Spinal cord (tissue), 9 donors: ENCODE measurements at regions not wholly inside any gene's neighbourhood (a gene's known extent, or its start where the extent isn't known, plus 50 kb on each side); places are given as distances from the start of the nearest gene placed in this dataset.

Experiments
- DNase-seq, 6 donors: peaks; one replicate each; pipeline versions ENCODE4 v3.0.0 to v3.0.0-alpha.2; 2013 to 2015; ENCODE audit warnings: low spot score in 6 of 6, low read depth in 4 of 6
- H3K27ac ChIP-seq: one replicate; pipeline ENCODE4 v1.5.1; 2013; ENCODE audit warnings: low read depth, low read length, control low read depth
- H3K27me3 ChIP-seq: one replicate; pipeline ENCODE4 v1.6.1; 2013; ENCODE audit warnings: low read length; ENCODE audit not compliant: control insufficient read depth, insufficient read depth
- H3K36me3 ChIP-seq: one replicate; pipeline ENCODE4 v1.6.1; 2013; ENCODE audit warnings: low read length; ENCODE audit not compliant: control insufficient read depth, insufficient read depth
- H3K4me1 ChIP-seq: one replicate; pipeline ENCODE4 v1.6.1; 2013; ENCODE audit warnings: low read length; ENCODE audit not compliant: control insufficient read depth, insufficient read depth
- H3K4me3 ChIP-seq: one replicate; pipeline ENCODE4 v1.5.1; 2013; ENCODE audit warnings: low read depth, low read length, control low read depth
- H3K9me3 ChIP-seq: one replicate; pipeline ENCODE4 v1.6.1; 2013; ENCODE audit warnings: low read length; ENCODE audit not compliant: control insufficient read depth, insufficient read depth
- WGBS: methylation state at CpG from one replicate; pipeline ENCODE4 v1.1.5; 2013; ENCODE audit warnings: missing lambda C conversion rate; ENCODE audit not compliant: insufficient coverage; 5-methylcytosine and 5-hydroxymethylcytosine counted together
- donor health status: healthy.

DNA sequence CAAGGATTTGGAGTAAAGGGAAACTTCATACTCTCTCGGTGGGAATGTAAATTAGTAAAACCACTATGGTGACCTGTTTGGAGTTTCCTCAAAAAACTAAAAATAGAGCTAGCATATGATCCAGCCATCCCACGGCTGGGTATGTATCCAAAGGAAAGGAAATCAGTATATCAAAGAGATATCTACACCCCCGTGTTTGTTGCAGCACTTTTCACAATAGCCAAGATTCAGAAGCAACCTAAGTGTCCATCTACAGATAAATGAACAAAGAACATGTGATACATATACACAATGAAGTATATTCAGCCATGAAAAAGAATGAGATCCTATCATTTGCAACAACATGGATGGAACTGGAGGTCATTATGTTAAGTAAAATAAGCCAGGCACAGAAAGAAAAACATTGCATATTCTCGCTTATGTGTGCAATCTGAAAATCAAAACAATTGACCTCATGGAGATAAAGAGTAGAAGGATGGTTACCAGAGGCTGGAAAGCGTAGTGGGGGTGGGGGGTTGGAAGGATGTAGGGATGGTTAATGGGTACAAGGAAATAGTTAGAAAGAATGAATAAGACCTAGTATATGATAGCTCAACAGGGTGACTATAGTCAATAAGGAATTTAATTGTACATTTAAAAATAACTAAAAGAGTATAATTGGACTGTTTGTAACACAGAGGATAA, 468.0 kb downstream of the BCAT1 start:
- no peak overlapping the region for H3K27ac ChIP-seq
- no peak for DNase-seq
- WGBS, result 75% methylated on average over 2 of the region's 5 CpGs
- H3K36me3 ChIP-seq, result no peaks in the 10 kb centered on the region
- H3K9me3 ChIP-seq, result no peaks in the 10 kb centered on the region
- H3K4me1 ChIP-seq, result peaks cover 3% of the 10 kb centered on the region
- no peak overlapping the region for H3K4me3 ChIP-seq
- H3K27me3 ChIP-seq, result no peaks in the 10 kb centered on the region

DNA sequence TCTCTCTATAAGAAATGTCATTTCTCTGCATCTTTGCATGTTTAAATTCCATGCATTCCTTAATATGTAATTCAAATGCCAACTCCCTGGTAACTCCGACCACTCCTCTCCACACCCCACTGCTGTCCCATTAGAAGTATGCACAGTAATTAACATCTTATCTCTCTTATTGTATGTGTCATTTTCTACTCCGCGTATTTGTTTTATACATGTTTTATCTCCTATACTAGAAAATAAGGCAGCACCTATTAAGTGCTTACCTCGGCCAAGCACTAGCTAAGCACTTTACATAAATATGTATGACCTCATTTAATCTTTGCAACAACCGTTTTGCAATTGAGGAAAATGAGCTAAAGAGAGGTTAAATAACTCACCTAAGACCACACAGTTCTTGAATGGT, 469.8 kb downstream of the BCAT1 start:
- H3K4me3 ChIP-seq, result no peak overlapping the region
- no peak overlapping the region for H3K27ac ChIP-seq
- DNase-seq, result no peak
- peaks cover 3% of the 10 kb centered on the region for H3K4me1 ChIP-seq
- H3K9me3 ChIP-seq, result no peaks in the 10 kb centered on the region
- H3K27me3 ChIP-seq, result no peaks in the 10 kb centered on the region
- no CpG with 5 or more reads among the region's 5 CpGs for WGBS
- H3K36me3 ChIP-seq, result no peaks in the 10 kb centered on the region

DNA sequence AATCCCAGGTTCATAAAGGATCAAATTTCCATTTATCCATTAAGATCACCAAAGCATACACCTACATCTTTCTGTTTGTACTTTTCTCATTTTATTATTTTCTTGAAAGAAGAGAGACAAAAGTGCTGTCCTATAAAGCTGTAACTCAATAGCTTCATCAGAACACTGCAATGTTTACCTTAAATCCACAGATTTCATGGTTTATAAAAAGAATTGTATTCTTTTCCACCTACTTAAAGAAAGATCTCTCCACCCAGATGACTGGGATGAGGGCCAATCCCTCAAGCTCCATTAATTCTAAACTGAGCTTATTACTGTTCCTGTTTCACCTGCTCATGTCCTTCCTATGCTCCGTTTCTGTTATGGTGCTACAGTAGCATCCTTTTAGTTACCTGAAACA, 470.6 kb downstream of the BCAT1 start:
- Histone ChIP-seq H3K36me3 (no peaks in the 10 kb centered on the region), H3K27ac (no peak overlapping the region), H3K4me3 (no peak overlapping the region), H3K4me1 (peaks cover 3% of the 10 kb centered on the region), H3K9me3 (no peaks in the 10 kb centered on the region), H3K27me3 (no peaks in the 10 kb centered on the region)
- no peak for DNase-seq
- 71% methylated on average over 1 of the region's 1 CpG for WGBS

DNA sequence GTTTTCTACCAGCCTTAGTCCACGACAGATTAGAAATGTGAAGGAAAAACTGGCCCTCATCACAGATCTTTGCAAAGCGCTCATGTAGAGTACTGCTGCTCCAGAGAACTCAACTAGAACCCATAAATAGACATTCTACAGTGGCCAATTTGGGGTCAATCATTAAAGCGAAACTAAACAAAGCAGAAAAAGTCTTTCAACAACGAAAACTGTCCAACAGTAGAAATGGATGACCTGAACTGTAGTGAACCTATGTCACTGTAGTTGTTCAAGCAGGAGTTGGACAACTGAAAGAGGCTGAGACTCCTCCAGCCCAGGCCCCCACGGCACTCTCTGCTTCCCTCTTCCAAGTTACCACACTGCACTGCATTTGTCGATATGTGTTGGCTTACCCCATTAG, 472.6 kb downstream of the BCAT1 start:
- H3K36me3 ChIP-seq, result no peaks in the 10 kb centered on the region
- no peaks in the 10 kb centered on the region for H3K27me3 ChIP-seq
- no peaks in the 10 kb centered on the region for H3K9me3 ChIP-seq
- no peaks in the 10 kb centered on the region for H3K4me1 ChIP-seq
- H3K4me3 ChIP-seq, result no peak overlapping the region
- 100% methylated on average over 3 of the region's 6 CpGs for WGBS
- no peak for DNase-seq
- no peak overlapping the region for H3K27ac ChIP-seq

DNA sequence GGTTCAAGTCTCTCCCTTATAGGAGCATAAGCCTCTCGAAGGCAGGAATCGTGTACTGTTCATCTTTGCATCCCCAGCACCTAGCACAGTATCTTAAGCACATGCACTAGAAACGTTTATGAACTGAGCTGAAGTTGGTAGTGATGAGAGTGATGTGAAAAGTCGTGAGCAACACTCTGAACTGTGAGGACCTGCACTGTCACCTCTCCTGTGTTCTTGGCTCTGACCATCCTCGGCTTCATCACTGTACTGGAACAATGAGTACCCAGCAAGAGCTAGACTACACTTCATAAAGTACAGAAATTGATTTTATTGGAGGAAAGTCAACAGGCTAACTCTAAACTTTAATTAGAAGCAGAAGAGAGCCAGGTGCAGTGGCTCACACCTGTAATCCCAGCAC, 473.6 kb downstream of the BCAT1 start:
- Histone ChIP-seq H3K9me3 (no peaks in the 10 kb centered on the region), H3K4me1 (no peaks in the 10 kb centered on the region), H3K4me3 (no peak overlapping the region), H3K27me3 (no peaks in the 10 kb centered on the region), H3K27ac (no peak overlapping the region), H3K36me3 (no peaks in the 10 kb centered on the region)
- no CpG with 5 or more reads among the region's 5 CpGs for WGBS
- no peak for DNase-seq

DNA sequence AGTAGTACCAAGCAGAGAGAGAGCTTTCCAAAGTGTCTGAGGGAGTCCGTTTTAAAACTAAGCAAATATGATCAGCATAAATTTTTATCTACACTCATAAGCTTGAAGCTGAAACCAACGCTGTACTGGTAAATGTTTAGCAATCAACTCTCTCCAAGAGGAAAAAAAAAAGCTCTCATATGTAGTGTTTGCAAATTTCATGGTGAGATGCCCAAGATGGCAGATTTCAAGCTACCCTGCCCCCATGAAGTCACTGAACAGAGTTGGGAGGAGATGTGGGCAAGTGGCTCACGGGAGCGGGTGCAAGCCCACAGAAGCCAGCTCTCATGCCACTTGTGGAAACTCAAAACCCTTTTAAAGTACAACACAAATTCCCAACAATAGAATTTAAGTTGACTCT, 475.8 kb downstream of the BCAT1 start:
- Histone ChIP-seq H3K9me3 (no peaks in the 10 kb centered on the region), H3K4me3 (no peak overlapping the region), H3K27ac (no peak overlapping the region), H3K27me3 (no peaks in the 10 kb centered on the region), H3K4me1 (no peaks in the 10 kb centered on the region), H3K36me3 (no peaks in the 10 kb centered on the region)
- no CpG with 5 or more reads among the region's 4 CpGs for WGBS
- no peak for DNase-seq

DNA sequence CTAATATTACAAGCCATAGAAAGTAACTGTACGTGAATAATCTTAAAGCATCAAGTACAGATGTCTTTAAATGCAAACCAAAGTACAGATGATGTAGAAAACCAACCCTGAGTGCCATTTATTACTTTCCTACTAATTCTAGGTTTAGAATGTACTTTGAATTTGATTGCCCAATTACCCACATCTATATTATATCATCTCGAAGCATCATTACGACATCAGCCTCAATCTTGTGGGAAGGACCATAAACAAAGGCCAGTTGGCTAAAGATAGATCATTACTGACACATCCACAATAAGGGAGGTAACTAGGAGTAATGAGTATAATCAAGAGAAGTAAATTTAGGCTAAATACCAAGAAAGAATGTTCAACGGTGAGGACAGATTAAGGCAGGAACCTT, 478.9 kb downstream of the BCAT1 start:
- Histone ChIP-seq H3K27ac (no peak overlapping the region), H3K9me3 (no peaks in the 10 kb centered on the region), H3K4me3 (no peak overlapping the region), H3K36me3 (no peaks in the 10 kb centered on the region), H3K27me3 (no peaks in the 10 kb centered on the region), H3K4me1 (no peaks in the 10 kb centered on the region)
- no CpG with 5 or more reads among the region's 4 CpGs for WGBS
- DNase-seq, result no peak

DNA sequence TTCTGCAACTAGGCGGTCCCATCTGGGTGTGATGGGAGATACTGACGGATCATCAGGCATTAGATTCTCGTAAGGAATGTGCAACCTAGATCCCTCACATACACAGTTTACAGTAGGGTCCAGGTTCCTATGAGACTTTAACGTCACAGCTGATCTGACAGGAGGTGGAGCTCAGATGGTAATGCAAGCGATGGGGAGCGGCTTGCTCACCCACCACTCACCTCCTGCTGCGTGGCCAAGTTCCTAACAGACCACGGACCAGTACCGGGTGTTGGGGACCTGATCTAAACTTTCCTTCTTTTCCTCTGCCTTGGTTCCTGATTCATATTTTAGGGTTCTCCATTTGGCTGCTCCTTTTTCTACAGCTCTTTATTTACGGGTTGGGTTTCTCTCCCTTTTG, 479.8 kb downstream of the BCAT1 start:
- H3K9me3 ChIP-seq, result no peaks in the 10 kb centered on the region
- H3K4me1 ChIP-seq, result no peaks in the 10 kb centered on the region
- DNase-seq, result no peak
- H3K4me3 ChIP-seq, result no peak overlapping the region
- WGBS, result 89% methylated on average over 10 of the region's 10 CpGs
- no peak overlapping the region for H3K27ac ChIP-seq
- no peaks in the 10 kb centered on the region for H3K36me3 ChIP-seq
- no peaks in the 10 kb centered on the region for H3K27me3 ChIP-seq

DNA sequence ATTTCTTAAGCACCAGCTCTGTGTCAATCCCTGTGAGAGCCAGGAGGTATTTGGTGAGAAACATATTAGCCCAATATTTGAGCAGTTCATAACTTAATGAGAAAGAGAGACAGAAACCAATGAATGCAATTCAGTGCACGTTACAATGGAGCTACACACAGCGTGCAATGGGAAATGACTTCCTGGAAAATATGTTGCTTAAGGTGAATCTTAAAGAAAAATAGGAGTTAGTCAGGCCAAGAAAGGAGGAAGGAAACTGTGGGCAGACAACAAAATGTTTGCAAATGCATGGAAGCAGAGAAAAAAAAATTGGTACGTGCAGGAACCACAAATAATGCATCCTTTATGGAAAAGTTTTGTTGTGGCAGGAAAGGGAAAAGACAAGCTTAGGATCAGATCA, 481.7 kb downstream of the BCAT1 start:
- Histone ChIP-seq H3K27ac (no peak overlapping the region), H3K9me3 (no peaks in the 10 kb centered on the region), H3K27me3 (no peaks in the 10 kb centered on the region), H3K4me3 (no peak overlapping the region), H3K36me3 (no peaks in the 10 kb centered on the region), H3K4me1 (no peaks in the 10 kb centered on the region)
- WGBS, result 66% methylated on average over 3 of the region's 3 CpGs
- no peak for DNase-seq

DNA sequence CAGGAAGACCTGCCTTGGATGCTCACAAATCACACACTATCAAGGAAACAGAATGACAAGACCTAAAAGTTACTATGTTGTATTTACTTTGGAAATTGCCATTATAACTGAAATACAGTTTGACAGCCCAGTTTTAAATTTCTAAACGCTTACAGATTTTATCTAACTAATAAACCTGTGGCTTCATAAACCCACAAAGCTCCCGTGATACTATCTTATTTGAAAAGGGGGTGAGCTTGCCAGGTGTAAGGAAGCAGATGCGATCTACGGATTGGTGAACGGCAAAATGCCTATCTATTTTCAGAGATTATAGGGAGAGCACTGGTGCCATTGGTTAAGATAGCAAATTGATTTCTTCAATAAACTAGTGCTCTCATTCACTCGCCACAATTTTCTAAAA, 485.5 kb downstream of the BCAT1 start:
- Histone ChIP-seq H3K4me3 (no peak overlapping the region), H3K27me3 (no peaks in the 10 kb centered on the region), H3K9me3 (no peaks in the 10 kb centered on the region), H3K4me1 (no peaks in the 10 kb centered on the region), H3K36me3 (no peaks in the 10 kb centered on the region), H3K27ac (no peak overlapping the region)
- no peak for DNase-seq
- WGBS, result 100% methylated on average over 1 of the region's 6 CpGs
